Occipital lobe (tissue), 1 donor: ENCODE measurements at regions not wholly inside any gene's neighbourhood (a gene's known extent, or its start where the extent isn't known, plus 50 kb on each side); places are given as distances from the start of the nearest gene placed in this dataset.

Experiments
- DNase-seq: peaks from one replicate; lab custom pipeline; 2025; lab: John Stamatoyannopoulos, UW

GRCh38 chr3:69536306-69537020, 150.6 kb upstream of the FRMD4B start:
- no peak for DNase-seq

GRCh38 chr3:69535613-69536012, 149.7 kb upstream of the FRMD4B start:
- no peak for DNase-seq

GRCh38 chr3:69532547-69533224, 146.8 kb upstream of the FRMD4B start:
- no peak for DNase-seq

- no peak for DNase-seq
Observed at GRCh38 chr3:69531576-69532546, 146.0 kb upstream of the FRMD4B start.

- DNase-seq: no peak
Observed at GRCh38 chr3:69530554-69530953, 144.7 kb upstream of the FRMD4B start.

- DNase-seq: no peak
Observed at GRCh38 chr3:69527498-69527897, 141.6 kb upstream of the FRMD4B start.

- no peak for DNase-seq
Observed at GRCh38 chr3:69524816-69525215, 138.9 kb upstream of the FRMD4B start.

GRCh38 chr3:69521286-69521685, 135.4 kb upstream of the FRMD4B start:
- no peak for DNase-seq

GRCh38 chr3:69511361-69511760, 125.5 kb upstream of the FRMD4B start:
- no peak for DNase-seq

GRCh38 chr3:69510481-69511030, 124.7 kb upstream of the FRMD4B start:
- no peak for DNase-seq

GRCh38 chr3:69509288-69509687, 123.4 kb upstream of the FRMD4B start:
- DNase-seq: no peak

- DNase-seq: no peak
Observed at GRCh38 chr3:69505770-69506407, 120.0 kb upstream of the FRMD4B start.

- DNase-seq: no peak
Observed at GRCh38 chr3:69504232-69504631, 118.3 kb upstream of the FRMD4B start.

- no peak for DNase-seq
Observed at GRCh38 chr3:69500604-69501003, 114.7 kb upstream of the FRMD4B start.

GRCh38 chr3:69499899-69500421, 114.1 kb upstream of the FRMD4B start:
- no peak for DNase-seq

- DNase-seq: no peak
Observed at GRCh38 chr3:69499422-69499821, 113.5 kb upstream of the FRMD4B start.

GRCh38 chr3:69496856-69497255, 111.0 kb upstream of the FRMD4B start:
- DNase-seq: no peak

- no peak for DNase-seq
Observed at GRCh38 chr3:69494185-69494584, 108.3 kb upstream of the FRMD4B start.

- DNase-seq: no peak
Observed at GRCh38 chr3:69493157-69493556, 107.3 kb upstream of the FRMD4B start.

GRCh38 chr3:69491975-69492374, 106.1 kb upstream of the FRMD4B start:
- DNase-seq: no peak

GRCh38 chr3:69490971-69491370, 105.1 kb upstream of the FRMD4B start:
- no peak for DNase-seq
